IPS DF 6.9 (cell line): ENCODE measurements at regions not wholly inside any gene's neighbourhood (a gene's known extent, or its start where the extent isn't known, plus 50 kb on each side); places are given as distances from the start of the nearest gene placed in this dataset.
"Not testable (repeated sequence)": the region's sequence is repeated elsewhere in the genome, so short reads cannot be mapped to it uniquely, and the experiment has no call there.

Experiments
- DNase-seq: peaks from one replicate; pipeline ENCODE4 v3.0.0-alpha.2; 2013; ENCODE audit warnings: low read depth, low spot score
- H3K27ac ChIP-seq: one replicate; pipeline ENCODE4 v1.5.1; 2013; ENCODE audit warnings: low read length, control low read depth
- H3K27me3 ChIP-seq: 2 replicates; pipeline ENCODE4 v1.6.1; 2013; ENCODE audit warnings: mild to moderate bottlenecking, low read length; ENCODE audit not compliant: control insufficient read depth, insufficient read depth
- H3K36me3 ChIP-seq: 2 replicates; pipeline ENCODE4 v1.6.1; 2013; ENCODE audit warnings: low read length; ENCODE audit not compliant: control insufficient read depth, insufficient read depth
- H3K4me1 ChIP-seq: 2 replicates; pipeline ENCODE4 v1.6.1; 2013; ENCODE audit warnings: low read length; ENCODE audit not compliant: control insufficient read depth, insufficient read depth
- H3K4me3 ChIP-seq: 2 replicates; pipeline ENCODE4 v1.5.1; 2013; ENCODE audit warnings: mild to moderate bottlenecking, low read length
- H3K9me3 ChIP-seq: 2 replicates; pipeline ENCODE4 v1.6.1; 2013; ENCODE audit warnings: low read length, inconsistent platforms; ENCODE audit not compliant: control insufficient read depth, insufficient read depth
- WGBS: extraction: QIAGEN DNeasy Blood & Tissue Kit; methylation state at CpG from one replicate; pipeline ENCODE4 v1.1.7; 2013; ENCODE audit warnings: mixed read lengths, missing lambda C conversion rate; ENCODE audit not compliant: insufficient read length, insufficient coverage; 5-methylcytosine and 5-hydroxymethylcytosine counted together

- no peaks in the 10 kb centered on the region for H3K9me3 ChIP-seq
- no peak overlapping the region for H3K27ac ChIP-seq
- H3K4me1 ChIP-seq: no peaks in the 10 kb centered on the region
- no CpG with 5 or more reads among the region's 4 CpGs for WGBS
- H3K27me3 ChIP-seq: no peaks in the 10 kb centered on the region
- H3K36me3 ChIP-seq: no peaks in the 10 kb centered on the region
- H3K4me3 ChIP-seq: no peak overlapping the region
- DNase-seq: no peak
Observed at GRCh38 chr3:20574746-20575145, 388.7 kb upstream of the SGO1 start.

GRCh38 chr3:20573175-20573574 is 387.2 kb upstream of the SGO1 start:
- no CpG with 5 or more reads among the region's 3 CpGs for WGBS
- Histone ChIP-seq H3K27me3 (no peaks in the 10 kb centered on the region), H3K27ac (no peak overlapping the region), H3K9me3 (no peaks in the 10 kb centered on the region), H3K4me3 (no peak overlapping the region), H3K36me3 (no peaks in the 10 kb centered on the region), H3K4me1 (no peaks in the 10 kb centered on the region)
- DNase-seq: no peak

DNA sequence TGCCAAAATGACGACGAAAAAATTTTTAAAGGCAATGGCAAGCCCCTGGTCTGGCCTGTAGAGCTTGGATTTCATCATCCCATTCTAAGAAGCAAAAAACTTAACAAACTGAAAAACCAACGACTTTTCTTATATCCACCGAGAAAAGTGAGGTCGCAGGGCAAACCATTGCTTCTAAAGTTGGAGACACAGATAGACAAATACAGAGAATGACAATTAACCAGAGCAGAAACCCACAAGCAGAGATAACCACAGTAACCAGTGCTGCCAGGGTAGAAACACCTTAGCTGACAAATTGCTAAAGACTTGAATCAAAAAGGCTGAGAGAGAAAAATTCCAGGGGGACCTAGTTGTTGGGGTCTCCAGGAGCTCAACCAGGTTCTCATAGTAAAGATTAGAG is 386.5 kb upstream of the SGO1 start:
- DNase-seq: no peak
- WGBS: no CpG with 5 or more reads among the region's 5 CpGs
- no peak overlapping the region for H3K4me3 ChIP-seq

DNA sequence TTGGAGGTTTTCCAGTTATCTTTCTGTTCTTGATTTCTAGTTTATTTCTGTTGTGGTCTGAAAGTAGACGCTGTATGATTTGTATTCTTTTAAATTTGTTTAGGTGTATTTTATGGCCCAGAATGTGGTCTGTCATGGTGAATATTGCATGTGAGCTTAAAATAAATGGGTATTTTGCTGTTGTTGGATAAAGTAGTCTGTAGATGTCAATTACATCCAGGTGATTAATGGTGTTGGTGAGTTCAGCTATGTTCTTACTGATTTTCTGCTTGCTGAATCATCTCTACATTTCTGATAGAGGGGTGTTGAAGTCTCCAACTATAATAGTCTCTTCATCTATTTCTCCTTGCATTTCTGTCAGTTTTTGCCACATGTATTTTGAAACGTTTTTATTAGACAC is 383.3 kb upstream of the SGO1 start:
- H3K9me3 ChIP-seq: no peaks in the 10 kb centered on the region
- H3K36me3 ChIP-seq: no peaks in the 10 kb centered on the region
- no peak for DNase-seq
- H3K27me3 ChIP-seq: no peaks in the 10 kb centered on the region
- H3K4me1 ChIP-seq: no peaks in the 10 kb centered on the region
- no CpG with 5 or more reads among the region's 2 CpGs for WGBS
- H3K4me3 ChIP-seq: no peak overlapping the region
- no peak overlapping the region for H3K27ac ChIP-seq

More for the DNA sequence above, 386.5 kb upstream of the SGO1 start:
- Histone ChIP-seq H3K4me1 (no peaks in the 10 kb centered on the region), H3K27ac (no peak overlapping the region), H3K9me3 (no peaks in the 10 kb centered on the region), H3K27me3 (no peaks in the 10 kb centered on the region), H3K36me3 (no peaks in the 10 kb centered on the region)

DNA sequence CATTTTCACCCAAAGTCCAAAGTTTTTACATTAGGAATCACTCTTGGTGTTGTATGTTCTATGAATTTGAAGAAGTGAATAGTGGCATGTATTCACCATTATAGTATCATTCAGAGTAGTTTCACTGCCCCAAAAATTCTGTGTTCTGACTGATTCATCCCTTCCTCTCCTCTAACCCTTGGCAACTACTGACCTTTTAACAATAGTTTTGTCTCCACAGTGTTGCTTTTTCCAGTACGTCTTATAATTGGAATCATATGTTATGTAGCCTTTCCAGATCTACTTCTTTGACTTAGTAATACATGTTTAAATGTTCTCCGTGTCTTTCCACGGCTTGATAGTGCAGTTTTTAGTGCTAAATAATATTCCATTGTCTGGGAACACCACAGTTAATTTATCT is 379.0 kb upstream of the SGO1 start:
- H3K36me3 ChIP-seq: no peaks in the 10 kb centered on the region
- WGBS: no CpG with 5 or more reads among the region's 3 CpGs
- no peaks in the 10 kb centered on the region for H3K27me3 ChIP-seq
- no peak for DNase-seq
- no peaks in the 10 kb centered on the region for H3K9me3 ChIP-seq
- no peak overlapping the region for H3K27ac ChIP-seq
- H3K4me3 ChIP-seq: no peak overlapping the region
- no peaks in the 10 kb centered on the region for H3K4me1 ChIP-seq

GRCh38 chr3:20563985-20564384 is 378.0 kb upstream of the SGO1 start:
- WGBS: no CpG with 5 or more reads among the region's 2 CpGs
- no peaks in the 10 kb centered on the region for H3K9me3 ChIP-seq
- H3K27me3 ChIP-seq: no peaks in the 10 kb centered on the region
- H3K36me3 ChIP-seq: no peaks in the 10 kb centered on the region
- no peak overlapping the region for H3K27ac ChIP-seq
- DNase-seq: no peak
- H3K4me1 ChIP-seq: no peaks in the 10 kb centered on the region
- H3K4me3 ChIP-seq: no peak overlapping the region

DNA sequence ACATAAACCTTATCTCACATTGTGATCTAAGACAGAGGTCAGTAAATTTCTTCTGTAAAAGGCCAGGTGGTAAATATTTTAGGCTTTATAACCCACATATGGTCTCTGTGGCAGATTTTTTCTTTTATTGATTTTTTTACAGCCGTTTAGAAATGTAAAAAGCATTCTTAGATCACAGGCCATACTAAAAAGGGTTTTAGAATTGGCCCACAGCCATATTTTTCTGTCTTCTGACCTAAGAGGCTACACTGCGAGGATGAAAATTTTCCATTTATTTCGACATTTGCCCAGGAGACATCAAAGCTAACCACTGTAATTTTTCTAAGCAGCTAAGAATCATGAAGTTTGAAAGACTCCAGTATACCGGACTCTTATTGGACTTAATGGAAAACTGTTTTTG is 377.2 kb upstream of the SGO1 start:
- Histone ChIP-seq H3K27ac (no peak overlapping the region), H3K4me3 (no peak overlapping the region), H3K4me1 (no peaks in the 10 kb centered on the region), H3K27me3 (no peaks in the 10 kb centered on the region), H3K36me3 (no peaks in the 10 kb centered on the region), H3K9me3 (no peaks in the 10 kb centered on the region)
- DNase-seq: no peak
- WGBS: no CpG with 5 or more reads among the region's 4 CpGs

DNA sequence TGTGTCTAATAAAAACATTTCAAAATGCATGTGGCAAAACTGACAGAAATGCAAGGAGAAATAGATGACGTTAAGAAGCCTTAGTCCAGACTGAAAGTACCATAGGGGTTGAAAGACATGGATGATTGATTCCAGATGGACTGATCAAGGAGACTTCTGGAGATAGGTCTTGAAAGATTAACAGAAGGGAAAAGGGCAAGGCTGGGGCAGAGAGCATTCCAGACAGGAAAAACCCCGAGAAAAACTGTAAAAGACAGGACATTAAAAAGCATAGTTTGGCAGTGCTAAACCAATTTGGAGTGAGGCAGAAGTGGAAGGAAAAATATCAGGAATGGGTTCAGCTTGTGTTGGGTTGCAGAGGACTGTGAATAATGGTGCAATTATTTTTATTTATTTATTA is 375.2 kb upstream of the SGO1 start:
- no CpG with 5 or more reads among the region's 2 CpGs for WGBS
- Histone ChIP-seq H3K27ac (no peak overlapping the region), H3K4me3 (no peak overlapping the region), H3K36me3 (no peaks in the 10 kb centered on the region), H3K4me1 (no peaks in the 10 kb centered on the region), H3K9me3 (no peaks in the 10 kb centered on the region), H3K27me3 (no peaks in the 10 kb centered on the region)
- DNase-seq: no peak

- not testable (repeated sequence) for H3K36me3 ChIP-seq, H3K27ac ChIP-seq
- WGBS: no CpG with 5 or more reads among the region's 5 CpGs
Observed at GRCh38 chr3:20560446-20560845, 374.4 kb upstream of the SGO1 start.

GRCh38 chr3:20558161-20558560 is 372.2 kb upstream of the SGO1 start:
- H3K9me3 ChIP-seq: no peaks in the 10 kb centered on the region
- WGBS: no CpG with 5 or more reads among the region's 2 CpGs
- DNase-seq: no peak
- no peaks in the 10 kb centered on the region for H3K36me3 ChIP-seq
- no peak overlapping the region for H3K4me3 ChIP-seq
- no peak overlapping the region for H3K27ac ChIP-seq
- H3K27me3 ChIP-seq: no peaks in the 10 kb centered on the region
- no peaks in the 10 kb centered on the region for H3K4me1 ChIP-seq

More at GRCh38 chr3:20560446-20560845, 374.4 kb upstream of the SGO1 start:
- not testable (repeated sequence) for DNase-seq, H3K4me1 ChIP-seq, H3K9me3 ChIP-seq, H3K4me3 ChIP-seq, H3K27me3 ChIP-seq

DNA sequence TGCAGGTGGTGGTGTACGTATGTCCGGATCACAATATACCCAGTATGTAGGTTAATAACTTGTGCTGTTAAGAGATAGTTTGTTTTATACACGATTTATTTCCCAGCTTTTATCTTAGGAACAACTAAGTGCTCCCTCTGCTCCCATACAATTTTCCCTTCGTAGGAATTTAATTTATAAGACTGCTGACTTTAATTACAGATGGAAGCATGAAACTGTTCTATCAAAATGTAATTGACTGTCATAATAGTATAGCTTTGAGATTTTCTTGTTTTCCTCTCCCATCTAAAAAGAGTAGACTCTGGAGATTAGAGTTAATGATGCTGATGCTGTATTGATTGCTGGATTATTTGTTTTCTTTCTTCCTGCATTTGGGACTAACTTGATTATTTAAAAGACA is 370.7 kb upstream of the SGO1 start:
- no peaks in the 10 kb centered on the region for H3K4me1 ChIP-seq
- no peak overlapping the region for H3K27ac ChIP-seq
- no peak for DNase-seq
- H3K36me3 ChIP-seq: no peaks in the 10 kb centered on the region
- WGBS: no CpG with 5 or more reads among the region's 4 CpGs
- no peak overlapping the region for H3K4me3 ChIP-seq
- no peaks in the 10 kb centered on the region for H3K9me3 ChIP-seq
- no peaks in the 10 kb centered on the region for H3K27me3 ChIP-seq
